NAMALWA (cell line): ENCODE measurements at regions not wholly inside any gene's neighbourhood (a gene's known extent, or its start where the extent isn't known, plus 50 kb on each side); places are given as distances from the start of the nearest gene placed in this dataset.

Experiments used
- DNase-seq: peaks from one replicate; pipeline ENCODE4 v3.0.0-alpha.2; 2015; ENCODE audit warnings: low spot score

DNA sequence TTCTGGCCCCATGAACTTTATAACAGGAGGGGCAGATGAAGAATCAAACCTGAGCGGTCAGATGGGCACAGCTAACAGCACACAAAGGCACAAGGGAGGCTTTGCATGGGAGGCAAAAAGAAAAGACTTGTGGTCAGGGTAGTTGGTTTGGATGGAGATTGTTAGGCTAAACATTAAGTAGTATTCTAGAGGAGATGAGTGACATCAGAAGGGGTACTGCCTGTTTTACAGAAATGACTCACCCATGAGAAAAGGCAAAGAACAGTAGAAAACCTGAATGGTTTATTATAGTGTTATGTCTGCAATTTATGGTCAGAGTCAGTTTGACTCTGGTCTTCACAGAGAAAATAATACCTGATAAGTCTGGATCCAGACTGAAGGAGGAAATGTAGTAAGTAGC is 129.8 kb upstream of the KIRREL3 start:
- DNase-seq: no peak

DNA sequence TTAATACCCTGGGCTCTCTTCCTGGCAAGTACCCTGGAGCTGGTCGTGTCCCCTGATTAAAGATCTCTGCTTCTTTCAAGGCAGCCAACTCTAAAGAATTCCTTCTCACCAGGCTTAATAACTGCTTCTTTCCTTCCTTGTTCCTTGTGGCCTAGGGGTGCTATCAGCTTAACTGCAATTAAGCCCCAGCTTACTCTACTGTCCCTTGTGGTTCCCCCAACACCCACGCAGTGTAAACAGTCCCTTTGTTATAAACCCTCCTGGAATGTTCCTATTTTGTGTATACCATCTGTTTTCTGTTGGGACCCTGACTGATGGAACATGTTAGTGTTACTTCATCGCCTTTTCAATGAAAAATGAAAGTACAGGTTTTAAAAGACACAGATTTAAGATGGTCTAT is 126.4 kb upstream of the KIRREL3 start:
- no peak for DNase-seq

- DNase-seq: no peak
These were observed 118.8 kb upstream of the KIRREL3 start for GRCh38 chr11:127119356-127119755.

DNA sequence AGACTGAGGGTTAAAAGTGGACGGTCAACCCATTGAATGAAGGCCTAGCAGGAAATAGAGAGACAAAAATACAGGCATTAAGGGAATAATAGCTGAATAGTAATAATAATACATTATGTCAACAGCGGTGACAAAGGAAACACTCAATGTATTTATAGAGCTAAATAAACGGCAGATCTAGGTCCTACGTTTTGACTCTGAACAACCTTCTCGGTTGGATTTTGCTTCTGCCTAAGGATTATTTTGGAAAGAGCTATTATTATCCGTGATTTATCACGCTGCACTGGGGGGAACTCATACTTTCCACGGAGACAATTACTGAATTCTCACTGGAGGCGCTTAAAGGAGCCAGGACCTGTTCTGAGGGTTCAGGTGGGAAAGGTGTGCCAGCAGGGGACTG is 118.2 kb upstream of the KIRREL3 start:
- DNase-seq: no peak

DNA sequence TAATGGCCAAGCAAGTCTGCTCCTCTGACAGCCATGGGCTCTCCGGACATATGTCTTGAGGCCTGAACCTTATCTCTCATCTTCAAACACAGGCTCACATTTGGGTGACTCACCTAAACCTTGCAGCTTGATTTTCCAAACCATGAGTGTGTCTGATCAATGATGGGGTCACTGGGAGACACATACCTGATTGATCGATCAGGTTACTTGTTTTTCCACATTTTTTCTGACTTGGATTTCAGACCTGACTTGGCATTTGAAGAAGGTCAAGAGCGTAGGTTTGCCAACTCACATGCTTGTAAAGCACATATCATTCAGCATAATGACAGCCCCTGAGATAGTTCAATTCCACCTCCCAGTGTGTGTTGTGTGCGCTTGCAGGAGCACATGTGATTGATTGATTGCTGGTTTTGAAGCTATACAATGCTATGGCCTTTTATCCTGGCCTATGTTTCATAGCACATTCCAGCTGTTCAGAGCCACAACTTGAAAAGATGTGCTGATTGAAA is 116.7 kb upstream of the KIRREL3 start:
- DNase-seq: no peak

DNA sequence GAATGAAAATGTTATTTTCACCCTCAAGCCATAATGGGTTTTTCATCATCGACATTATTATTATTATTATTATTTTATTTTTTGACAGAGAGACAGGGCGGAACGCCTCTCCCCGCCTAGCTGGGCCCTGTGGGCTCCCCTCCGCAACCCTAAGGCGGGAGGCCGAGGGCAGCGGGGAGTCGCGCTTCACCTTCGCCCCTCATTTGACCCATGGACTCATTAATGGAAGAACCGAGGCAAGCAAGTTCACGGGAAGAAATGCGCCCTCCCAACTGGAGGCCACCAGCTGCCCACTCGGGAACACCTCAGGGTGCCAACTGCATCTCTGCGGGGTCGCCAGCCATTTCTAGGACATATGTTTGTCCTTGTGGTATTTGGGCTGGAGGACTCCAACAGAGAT is 115.3 kb upstream of the KIRREL3 start:
- no peak for DNase-seq

DNA sequence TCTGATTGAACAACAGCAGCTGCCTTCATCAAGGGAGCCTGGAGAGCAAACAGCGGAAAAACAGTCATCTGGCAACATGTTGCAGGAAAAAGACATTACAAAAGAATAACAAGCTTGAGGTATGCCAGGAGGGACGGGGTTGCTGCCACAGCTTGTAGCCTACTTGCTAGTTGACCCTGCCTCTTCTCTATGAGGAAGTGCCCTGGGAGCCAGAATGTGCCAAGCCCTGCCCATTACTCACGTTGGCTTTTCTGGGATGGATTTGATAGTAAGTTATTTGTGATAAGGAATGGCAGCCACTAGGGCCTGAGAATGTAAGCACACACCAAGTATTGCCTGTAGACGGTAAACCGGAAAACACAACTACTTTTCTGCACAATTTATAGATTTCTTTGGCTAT is 113.5 kb upstream of the KIRREL3 start:
- no peak for DNase-seq

DNA sequence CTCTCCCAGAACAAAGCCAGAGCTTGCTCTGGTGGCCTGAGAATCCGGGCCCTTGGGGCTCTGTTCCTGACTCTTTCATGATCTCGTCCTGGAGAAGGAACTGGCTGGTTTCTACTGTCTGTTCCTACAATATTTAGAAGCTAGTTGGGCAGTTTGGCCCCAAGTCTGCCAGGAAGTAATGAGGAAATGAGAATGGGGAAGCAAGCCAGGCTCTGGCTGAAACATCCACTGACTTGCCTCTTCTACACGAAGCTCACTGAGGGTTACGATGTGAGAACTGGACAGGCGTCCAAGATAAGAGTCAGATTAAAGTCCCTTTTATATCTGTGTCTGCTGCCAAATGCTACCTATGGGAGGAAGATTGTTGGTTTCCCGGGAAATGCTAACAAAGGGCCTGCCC is 110.0 kb upstream of the KIRREL3 start:
- DNase-seq: no peak

DNA sequence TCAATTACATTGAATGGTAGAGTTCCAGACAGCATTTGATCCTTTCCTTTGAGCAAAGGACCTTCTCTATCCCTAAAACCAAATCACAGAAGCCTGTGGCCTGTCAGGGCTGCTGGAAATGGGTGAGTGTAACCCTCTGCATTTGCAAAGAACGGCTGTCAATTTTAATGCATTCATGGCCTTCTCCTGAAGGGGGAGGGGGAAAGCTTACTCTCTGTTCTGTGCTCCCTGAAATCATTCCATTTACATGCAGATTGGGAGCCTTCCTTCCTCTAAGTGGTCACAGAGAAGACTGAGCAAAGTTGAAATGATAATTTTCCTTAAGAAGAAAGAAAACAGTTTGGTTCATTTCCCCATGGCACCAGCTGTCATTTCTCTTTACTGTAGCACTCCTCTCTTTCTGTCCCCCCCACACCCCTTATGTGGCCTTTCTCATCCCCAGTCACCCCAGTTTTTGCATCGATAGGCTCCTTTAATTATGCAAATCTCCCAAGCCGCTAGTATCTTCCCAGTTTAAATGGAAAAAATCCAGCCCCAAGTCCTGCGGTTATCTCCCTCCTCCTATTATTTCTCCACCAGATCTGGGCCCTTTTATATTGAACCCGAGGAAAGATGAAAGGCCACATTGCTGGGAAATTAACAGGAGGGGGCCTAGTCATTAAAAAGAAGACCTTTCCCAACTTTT is 109.4 kb upstream of the KIRREL3 start:
- DNase-seq: no peak

- DNase-seq: no peak
These were observed 108.3 kb upstream of the KIRREL3 start for GRCh38 chr11:127108838-127109237.

DNA sequence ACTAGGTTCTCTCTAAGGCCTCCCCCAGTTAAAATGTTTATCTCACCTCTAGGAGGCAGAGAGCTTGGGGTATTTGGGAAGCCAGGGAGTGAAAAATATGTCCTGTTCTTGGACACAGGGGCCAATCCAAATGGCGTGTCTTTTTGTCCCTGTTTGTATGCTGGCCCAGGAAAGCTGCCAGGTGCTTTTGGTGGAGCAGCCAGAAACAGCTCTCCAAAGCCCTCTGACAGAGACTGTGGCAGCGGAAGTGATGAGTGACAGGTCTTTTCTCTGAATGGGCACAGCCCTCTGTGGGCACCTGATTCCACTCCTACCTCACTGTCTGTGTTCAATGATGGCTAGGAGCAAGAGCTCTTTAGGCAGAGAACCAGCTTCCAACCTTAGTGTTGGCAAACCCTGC is 106.4 kb upstream of the KIRREL3 start:
- no peak for DNase-seq

DNA sequence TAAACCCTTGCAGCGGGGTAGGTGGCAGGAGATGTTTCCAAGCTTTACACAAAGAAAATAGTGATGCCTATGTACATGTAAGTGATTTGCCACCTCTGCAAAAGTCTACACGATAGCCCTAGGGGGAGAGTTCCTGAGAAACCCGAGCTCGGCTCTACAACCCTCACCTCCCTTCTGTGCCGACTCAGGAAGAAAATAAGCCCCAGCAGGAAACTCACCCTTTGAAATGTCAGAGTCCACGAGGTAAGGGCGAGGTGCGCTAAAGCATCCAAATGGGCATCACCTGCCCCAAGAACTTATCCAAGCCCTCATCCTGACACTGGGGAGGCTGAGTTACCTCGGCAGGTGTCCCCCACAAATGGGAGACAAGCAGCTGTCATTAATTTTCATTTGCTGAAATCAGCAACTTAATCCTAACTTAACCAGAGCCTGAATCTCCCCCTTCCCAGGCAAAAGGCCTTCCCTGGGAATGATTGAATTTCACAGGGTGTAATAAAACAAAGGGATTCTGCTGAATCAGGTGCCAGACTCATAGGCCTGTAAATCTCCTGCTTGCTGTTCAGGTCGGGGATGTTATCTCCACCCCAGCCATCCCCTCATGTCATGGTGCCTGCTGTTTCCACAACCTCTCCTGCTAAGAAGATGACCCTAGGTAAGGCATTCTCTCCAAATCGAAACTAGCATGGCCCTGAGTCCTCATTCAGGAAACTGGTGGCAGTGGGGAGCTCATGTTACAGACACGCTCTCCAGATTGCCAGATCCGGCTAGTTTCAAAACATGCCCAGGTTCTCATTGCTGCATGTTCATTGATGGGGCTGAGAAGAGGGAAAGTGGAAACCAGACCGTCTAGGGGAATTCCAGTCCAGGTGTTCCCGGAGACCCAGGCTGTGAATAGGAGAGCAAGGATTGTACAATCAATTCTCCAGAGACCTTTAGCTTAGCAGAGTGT is 105.3 kb upstream of the KIRREL3 start:
- no peak for DNase-seq

DNA sequence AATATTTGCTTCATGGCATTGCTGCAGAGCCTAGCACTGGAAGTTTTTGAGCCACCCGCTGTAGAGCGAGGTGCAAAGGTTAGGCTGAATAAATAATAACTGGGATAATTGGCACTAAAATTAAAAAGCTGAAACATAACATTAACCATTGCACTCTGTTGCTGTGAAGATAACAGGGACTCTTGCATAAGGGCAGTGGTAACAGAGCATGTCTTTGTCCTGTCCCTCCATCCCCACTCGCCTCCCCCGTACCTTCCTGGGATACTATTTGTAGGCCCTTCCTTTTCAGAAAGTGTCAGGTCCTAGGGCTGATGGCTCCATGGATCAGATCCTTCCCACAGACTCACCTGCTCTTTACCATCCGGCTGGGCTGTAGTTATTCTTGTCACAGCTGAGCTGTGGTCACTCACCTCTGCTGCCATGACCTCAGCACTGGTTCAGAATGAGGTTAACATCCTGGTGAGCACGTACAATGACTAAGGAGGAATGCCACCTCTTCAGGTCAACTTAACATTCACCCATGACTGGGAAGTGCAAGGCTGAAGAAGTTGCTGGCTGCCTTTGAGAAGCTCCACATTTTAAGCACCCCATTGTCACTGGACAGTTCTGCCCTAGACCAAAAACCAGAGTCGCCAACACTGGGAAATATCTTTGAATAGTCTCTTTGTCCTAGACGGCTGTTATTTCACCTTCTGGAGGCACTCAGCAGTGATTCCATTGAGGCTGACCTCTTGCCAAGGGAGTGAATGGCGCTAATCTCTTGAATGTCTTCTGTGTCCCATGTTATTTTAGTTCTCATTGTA is 103.2 kb upstream of the KIRREL3 start:
- DNase-seq: no peak

GRCh38 chr11:127098684-127099083 is 98.1 kb upstream of the KIRREL3 start:
- no peak for DNase-seq

- DNase-seq: no peak
These were observed 80.2 kb upstream of the KIRREL3 start for GRCh38 chr11:127080735-127081134.

DNA sequence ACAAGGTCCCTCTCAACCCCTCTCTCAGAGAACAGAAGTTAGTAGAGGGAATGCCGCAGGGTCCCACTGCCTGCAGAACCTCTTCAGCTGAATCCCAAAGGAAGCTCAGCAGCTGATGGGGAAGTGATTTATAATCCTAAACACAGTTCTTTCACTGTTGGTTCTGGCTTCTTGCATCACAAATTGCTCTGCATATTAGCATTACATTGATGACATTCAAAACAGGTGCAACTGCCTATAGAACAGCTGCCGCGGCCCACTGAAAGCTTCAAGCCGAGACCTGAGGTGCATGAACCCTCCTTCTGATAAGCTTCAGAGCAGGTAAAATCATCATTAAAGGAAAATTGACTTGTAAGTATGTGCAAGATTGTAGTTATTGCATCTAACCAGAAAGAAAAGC is 75.2 kb upstream of the KIRREL3 start:
- no peak for DNase-seq

- peak; percentile 65 for DNase-seq
These were observed 73.7 kb upstream of the KIRREL3 start for GRCh38 chr11:127074151-127074761.

DNA sequence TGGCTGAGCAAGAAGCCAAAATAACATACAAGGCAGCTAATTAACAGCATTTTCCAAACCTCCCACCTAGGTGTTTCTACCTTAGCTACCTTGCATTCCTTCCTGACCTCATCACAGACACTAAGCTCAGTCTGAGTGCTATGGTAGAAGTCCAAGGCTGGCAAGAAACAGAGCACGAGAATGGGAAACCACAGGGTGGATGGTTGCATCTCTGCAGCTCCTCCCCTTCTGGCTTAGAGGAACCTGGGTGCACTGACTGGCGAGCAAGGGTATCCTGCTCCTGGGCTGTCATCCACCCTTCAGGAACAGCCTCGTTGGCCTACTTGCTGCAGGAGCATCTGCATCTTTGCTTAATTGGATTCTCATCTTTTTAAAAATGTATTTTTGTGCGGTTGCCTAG is 73.1 kb upstream of the KIRREL3 start:
- DNase-seq: no peak

GRCh38 chr11:127071606-127072005 is 71.0 kb upstream of the KIRREL3 start:
- DNase-seq: no peak

DNA sequence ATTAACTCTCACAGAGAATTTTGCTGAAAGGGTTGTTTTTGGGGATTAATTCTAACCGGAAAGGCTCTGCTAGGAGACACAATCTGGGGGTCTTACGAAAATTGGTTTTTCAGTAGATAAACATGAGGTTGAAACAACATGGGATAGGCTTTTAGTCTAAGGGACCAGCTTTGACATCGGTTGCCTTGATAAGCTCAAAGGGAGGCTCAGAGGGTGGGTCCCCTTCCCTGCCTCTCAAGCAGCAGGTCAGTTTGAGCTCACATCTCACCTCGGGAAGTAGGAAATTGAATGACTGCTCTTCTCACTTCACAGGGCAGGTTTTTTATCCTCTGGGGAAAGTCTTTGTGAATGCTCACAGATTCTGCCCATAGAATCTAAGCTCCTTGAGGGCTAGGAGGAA is 70.2 kb upstream of the KIRREL3 start:
- no peak for DNase-seq

- no peak for DNase-seq
These were observed 66.0 kb upstream of the KIRREL3 start for GRCh38 chr11:127066401-127067090.
